HuH-7 (cell line): ENCODE measurements at regions not wholly inside any gene's neighbourhood (a gene's known extent, or its start where the extent isn't known, plus 50 kb on each side); places are given as distances from the start of the nearest gene placed in this dataset.

Experiments
- DNase-seq: peaks from one replicate; pipeline ENCODE4 v3.0.0; 2011; ENCODE audit warnings: low spot score

DNA sequence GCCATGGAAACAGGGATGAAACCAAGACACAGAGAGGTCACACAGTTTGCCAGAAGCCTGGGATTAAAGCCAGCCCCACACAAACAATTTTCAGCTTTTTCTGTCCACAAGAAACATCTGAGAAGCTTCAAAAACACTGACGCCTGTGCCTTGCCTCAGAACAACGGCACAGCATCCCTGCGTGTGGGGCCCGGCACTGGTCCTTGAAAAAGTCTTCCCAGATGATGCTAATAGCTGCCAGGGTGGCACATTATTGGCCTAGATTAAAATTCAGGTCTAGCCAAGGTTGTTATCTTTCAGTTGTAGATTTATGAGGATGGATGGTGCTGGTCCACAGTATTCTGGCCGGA, 321.4 kb downstream of the HAPSTR1 start:
- DNase-seq = no peak

DNA sequence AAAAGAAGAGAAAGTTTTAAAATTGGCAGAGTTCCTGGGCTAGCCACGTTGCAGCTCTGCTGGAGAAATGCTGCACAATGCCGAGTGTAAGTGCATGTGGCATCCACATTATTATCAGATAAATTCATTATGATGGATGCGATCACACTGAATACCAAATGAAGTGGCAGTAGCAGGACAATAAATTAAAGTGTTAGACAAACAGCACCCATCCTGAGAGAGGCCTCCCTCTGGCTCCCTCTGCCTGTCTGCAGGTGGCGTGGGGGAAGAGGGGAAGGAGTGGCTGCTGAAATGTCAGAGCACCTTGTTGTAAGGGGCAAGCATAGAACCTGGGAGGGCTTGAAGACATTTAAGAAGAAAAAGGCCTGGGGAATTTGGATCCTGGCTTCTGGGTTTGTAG, 324.1 kb downstream of the HAPSTR1 start:
- DNase-seq = no peak

DNA sequence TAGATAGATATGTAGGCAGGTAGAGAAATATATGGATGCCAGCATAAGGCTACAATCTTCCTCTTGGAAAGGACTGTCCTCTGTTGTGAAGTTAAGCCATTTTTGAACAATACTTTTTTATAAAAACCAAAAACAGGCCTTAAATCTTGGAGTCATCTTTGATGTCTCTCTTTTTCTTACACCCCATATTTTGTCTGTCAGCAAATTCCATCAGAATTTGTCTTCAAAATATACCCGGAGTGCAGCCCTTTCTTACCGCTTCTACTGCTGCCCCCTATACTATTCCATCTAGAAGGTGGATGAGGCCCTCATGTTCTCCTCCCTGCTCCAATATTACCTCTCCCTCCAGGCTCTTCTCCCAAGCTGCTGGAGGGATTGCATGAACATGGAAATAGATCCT, 326.5 kb downstream of the HAPSTR1 start:
- no peak for DNase-seq

DNA sequence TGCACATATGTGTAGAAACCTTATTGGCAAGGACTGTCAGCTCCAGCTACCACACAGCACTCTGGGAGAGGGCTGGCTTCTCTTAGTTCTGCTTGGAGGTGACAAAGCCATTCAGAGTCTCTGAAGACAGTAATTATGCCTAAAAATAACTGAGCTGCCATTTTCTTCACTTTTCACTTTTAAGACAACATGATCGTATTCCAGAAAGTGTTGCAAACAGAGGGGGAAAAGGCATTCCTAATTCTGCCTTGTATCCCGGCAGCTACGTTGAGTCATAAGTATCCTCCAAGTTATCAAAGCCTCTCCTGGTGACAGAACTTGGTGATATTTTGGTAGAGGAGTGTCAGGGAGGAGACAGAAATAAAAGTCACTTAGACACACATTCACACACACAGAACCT, 327.7 kb downstream of the HAPSTR1 start:
- DNase-seq = no peak

DNA sequence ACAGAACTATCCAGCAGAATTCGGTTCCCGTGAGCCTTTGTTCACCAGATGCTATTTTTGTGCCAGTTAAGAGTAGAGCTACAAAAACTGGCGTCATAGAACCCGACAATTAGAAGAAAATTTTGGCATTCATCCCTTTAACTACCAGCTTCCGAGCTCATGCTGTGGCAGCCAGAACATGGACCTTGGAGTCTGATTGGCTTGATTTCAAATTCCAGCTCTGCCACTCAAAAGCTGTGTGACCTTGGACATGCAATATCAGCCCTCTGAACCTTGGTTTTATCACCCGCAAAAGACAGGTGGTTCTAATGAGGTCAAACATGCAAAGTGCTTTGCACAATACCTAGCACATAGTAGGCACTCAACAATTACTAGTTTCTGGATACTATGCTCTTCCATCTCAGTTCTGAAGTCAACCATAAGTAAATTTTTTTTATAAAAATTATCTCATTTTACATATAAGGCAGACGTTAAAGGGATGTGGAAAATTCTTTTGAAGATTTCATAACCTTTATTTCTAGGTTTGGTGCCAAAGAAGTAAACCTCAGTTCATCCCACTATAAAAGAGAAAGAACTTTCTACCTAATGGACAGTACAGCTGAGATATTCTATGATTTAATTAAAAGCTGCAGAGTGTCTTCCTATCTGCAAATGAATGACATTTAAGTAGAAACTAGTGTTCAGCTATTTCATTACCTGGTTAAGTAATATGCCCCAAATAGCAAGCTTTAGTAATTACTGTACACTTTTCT, 331.5 kb downstream of the HAPSTR1 start:
- no peak for DNase-seq

DNA sequence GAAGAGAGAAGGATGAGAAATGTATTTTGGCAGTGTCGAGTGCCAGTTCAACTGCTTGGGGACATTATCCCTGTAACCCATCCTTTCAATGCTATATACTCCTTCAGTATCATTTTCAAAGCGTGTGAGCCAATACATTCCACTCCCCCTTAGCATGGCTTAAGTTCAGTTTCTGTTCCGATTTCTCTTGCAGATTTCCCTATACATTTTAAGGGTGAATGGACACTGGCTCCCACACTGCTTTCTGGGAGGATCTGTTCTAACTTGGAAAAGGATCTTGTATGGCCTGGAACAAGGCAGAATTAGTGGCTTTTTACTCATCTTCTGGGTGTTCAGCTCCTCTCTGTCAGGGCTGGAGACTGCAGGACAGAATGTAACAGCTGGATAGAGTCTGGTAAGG, 333.8 kb downstream of the HAPSTR1 start:
- DNase-seq = no peak

DNA sequence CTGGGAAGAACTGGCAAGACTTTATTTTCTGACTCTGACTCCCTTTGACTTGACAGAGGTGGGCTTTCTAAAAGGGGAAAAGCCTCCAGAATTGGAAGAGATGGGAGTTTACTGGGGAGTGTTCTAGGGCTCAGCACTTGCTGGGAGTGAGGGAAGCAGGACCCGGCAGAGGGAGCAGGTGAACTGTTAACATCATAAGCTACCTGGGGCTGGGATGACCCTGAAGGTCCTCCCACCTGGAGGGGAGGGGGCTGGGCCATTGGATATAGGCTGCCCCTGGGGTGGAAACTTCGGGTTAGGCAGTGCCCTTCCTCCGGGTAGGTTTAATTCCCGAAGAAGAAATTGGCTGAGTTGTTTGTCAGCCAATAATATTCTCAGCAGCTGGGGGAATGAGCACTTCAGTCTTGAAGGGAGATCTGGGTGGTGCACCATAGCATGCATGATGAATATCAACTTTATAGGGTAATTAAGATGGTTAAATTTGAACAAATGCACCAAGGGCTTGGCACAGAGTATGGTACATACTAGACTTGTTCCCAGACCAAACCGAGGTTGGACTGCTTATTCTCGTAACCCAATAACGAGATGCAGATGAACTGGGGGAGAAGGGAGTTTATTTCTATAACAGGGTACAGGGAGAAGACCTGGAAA, 337.0 kb downstream of the HAPSTR1 start:
- no peak for DNase-seq

DNA sequence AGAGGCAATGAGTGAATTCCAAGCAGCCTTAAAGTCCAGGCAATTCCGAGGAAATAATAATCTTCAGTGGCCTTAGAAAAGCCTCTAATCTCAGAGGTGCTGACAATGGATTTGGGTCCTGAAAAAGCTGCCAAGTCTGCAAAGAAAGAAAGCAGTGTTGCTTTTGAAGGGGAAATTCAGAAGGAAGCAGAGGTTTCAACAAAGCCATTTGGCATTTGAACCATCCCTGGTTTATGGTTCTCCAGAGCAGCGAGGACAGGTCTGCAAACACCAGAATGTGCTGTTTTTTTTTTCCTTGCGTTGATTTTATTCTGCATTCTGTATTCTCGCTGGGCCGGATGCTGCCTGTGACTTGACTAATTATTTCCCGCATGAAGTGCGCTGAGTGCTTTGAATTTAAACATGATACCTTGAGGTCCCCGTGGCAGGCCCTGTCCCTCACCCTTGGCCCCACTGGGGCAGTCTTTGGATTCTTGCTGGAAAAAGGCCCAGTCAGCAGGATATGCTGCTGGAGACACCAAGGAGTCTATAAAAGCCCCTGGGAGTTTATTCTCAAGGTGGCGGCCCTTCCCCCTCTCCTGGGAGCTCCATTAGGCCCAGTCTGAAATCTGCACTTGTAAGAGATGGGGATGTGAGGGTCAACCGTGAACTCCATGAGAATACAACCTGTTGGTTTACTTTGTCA, 338.3 kb downstream of the HAPSTR1 start:
- DNase-seq = no peak

DNA sequence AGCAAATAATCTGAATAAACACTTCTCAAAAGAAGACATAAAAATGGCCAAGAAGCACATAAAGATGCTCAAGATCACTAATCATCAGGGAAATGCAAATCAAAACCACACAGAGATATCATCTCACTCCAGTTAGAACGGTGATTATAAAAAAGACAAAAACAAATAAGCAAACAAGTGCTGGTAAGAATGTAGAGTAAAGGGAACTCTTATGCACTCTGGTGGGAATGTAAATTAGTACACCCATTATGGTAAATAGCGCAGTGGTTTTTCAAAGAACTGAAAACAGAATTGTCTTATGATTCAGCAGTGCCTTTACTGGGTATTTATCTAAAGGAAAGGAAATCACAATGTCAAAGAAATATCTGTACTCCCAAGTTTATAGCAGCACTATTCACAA, 343.2 kb downstream of the HAPSTR1 start:
- no peak for DNase-seq

DNA sequence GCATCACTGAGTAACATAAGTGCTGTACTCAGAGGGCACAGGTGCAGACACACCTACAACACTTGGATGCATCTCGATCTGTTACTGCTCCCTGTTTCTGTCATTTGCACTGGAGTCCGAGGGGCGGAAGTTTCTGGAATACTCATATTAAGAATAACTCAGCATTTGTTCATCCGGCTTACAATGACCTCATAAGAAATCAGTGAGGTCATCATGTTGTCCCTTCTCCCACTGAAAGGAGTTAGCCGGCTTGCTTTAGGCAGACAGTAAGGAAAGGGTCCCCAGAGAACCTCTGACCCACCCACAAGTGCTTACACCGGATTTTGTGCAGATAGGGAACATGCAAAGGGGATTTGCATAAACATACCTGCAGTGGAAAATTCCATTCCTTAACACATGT, 344.7 kb downstream of the HAPSTR1 start:
- DNase-seq = no peak

DNA sequence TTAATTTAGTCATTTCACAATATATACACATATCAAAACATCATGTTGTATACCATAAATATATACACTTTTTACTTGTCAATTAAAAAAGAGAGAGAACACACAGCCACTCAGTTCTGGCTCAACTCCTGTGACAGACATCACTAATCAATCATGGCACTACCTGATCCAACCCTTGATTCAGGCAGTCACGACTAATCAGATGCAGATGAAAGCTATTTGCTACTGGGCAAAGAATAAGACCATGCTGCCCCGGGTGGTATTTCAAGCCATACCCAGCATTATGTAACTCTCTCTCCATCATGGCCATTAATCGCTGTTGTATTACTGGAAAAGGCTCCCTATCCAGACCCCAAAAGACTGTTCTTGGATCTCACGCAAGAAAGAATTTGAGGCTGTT, 345.7 kb downstream of the HAPSTR1 start:
- DNase-seq = no peak

DNA sequence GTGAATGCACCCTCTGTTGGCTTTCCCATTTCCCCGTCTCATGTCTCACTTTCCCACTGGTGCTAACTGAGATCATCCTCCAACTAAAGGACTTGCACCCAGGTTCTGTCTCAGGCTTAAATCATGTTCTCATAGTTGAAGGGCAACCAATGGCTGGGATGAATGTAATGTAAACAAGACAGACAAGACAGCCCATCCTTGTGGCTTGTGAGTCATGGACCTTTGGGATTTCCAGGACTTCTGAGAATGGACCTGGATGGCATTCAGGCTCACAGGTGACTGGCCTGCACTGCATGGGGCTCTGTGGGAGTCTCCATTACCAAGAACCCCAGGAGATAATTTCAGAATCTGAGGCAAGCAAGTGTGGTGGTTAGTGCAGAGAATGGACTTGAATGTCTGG, 347.5 kb downstream of the HAPSTR1 start:
- DNase-seq = no peak

DNA sequence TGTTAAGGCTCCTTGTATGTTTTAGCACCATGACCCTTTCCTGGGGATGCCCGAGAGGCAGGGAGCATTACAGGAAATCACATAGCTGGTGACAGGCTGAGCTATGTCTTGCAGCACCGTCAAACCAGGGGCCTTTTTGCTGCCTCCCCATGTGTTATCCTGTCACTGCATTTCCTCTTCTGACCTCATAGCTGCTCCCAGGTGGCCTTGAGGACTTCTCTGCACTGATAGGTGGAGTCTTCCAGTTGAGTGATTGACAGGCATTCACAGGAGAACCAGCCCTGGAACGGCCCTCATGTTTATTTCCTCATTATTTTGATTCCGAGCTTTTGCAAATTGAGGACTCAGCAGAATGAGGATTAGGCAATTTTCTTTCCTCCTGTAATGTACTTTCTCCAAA, 349.6 kb downstream of the HAPSTR1 start:
- no peak for DNase-seq

DNA sequence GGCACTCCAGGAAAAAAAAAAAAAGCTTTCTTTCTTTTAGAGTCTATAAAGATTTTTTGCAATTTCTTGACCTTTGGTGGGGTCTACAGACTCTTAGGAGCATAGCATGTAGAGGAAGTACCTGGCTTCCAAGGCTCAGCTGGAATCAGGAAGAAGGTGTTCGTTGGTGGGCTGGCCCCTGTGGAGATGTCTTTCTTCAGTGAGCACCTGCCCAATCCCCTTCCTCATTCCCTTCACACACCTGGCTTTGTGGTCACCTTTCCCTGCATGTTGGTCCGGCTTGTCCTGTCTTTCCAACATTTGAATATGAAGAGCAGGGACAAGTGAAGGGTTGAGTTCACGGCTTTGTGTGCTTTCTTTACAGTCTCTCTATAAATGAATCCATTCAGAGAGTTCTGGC, 352.4 kb downstream of the HAPSTR1 start:
- DNase-seq = no peak

DNA sequence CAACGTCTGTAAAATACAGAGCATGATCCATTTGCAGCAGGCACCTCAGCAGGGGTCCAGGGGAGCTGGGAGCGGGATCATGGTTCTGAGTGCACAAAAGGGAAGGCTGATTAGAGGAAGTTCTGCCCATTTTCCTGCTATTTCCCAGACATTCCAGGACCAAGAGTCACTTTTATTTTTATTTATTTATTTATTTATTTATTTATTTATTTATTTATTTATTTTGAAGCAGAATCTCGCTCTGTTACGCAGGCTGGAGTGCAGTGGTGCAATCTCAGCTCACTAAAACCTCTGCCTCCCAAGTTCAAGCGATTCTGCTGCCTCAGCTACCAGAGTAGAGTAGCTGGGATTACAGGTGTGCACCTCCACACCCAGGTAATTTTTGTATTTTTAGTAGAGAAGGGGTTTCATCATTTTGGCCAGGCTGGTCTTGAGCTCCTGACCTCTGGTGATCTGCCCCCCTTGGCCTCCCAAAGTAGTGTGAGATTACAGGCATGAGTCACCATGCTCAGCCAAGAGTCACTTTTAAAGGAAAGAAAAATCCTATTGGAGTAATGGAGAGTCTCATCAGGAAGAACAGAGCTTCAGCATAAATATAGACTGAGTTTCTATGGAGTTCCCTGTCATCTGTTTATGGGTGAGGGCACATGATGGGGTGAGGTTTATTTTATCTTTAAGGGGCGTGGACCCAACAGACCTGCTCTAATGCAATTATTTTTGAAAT, 355.2 kb downstream of the HAPSTR1 start:
- no peak for DNase-seq

DNA sequence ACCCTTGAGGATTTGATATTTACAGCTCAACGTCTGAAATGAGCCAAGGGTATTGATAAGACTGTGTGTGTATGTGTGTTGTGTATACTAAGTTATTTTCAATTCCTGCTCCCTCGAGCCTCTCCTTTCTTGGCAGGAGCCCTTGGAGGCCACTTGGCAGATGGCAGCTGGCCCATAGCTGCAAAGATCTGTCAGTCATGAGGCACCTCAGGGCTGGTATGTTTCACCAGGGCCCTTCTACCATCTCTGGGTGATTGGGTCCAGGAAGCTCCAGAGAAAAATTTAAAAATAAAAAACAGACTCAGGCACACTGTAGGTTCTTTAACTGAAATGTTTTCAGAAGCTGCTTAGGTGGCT, 355.7 kb downstream of the HAPSTR1 start:
- DNase-seq = no peak

DNA sequence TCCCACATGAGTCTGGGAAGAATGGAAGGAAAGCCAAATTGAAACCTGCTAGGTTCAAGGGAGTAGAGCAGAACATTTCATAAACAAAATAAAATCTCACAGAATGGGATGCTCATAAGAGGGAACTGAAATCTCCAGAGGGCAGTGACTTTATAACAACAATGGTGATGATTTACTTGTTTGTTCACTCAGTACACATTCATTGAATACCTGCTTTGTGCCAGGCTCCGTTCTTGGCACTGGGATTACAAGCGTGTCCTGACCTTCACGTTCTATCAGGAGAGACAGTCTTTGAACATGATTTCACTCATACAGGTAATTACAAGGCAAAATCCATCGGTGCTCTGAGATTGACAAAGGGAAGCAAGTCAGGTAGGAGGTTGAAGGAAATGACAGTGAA, 356.3 kb downstream of the HAPSTR1 start:
- no peak for DNase-seq

DNA sequence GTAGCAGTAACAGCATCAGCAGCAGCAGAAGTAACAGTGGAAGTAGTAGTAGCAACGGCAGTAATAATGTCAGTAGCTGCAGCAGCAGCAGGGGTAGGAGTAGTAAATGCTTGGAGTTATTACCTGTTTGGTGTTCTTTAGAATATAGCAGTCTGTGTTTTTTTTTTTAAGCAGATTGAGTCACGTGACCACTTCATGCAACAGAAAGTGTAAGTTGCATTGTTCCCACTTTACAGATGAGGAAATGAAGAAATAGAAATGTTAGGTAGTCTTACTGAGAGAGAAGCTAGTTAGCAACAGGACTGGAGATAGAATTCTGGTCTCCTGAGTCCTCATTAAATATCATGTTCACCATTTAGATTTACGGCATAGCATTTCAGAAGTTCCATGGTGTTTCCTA, 358.2 kb downstream of the HAPSTR1 start:
- DNase-seq = no peak

DNA sequence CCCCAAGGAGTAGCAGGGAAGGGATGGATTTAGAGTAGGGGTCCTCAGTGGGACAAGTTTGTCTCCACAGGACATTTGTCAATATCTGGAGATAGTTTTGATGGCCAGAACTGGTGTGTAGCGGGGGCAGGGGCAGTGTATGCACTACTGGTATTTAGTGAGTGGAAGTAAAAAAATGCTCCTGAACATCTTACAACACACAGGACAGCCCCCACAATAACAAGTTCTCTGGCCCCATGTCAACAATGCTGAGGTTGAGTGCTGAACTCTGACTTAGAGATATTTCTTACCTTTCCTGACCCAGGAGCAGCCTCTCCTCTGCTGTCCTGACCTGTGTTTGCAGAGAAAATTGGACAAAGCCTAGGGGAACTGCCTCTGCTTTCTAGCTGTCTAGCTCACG, 365.8 kb downstream of the HAPSTR1 start:
- DNase-seq = no peak

DNA sequence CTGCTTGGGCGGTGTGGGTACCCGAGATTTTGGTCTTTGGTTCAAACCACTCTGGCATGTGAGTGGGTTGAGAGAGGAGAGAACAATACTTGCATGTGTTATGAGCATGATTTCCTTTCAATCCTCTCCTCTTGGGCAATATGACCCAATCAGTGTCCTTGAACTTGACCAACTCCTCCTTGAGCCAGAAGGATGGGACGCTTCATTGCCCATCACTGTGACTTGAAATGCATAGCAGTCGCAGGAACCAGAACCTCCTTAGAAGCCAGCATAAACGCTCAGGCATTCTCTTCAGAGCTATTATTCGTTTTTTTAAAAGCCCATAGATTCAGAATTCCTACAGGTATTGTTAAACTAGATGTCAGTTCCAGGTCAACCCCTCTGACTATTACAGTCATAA, 367.4 kb downstream of the HAPSTR1 start:
- DNase-seq = no peak

DNA sequence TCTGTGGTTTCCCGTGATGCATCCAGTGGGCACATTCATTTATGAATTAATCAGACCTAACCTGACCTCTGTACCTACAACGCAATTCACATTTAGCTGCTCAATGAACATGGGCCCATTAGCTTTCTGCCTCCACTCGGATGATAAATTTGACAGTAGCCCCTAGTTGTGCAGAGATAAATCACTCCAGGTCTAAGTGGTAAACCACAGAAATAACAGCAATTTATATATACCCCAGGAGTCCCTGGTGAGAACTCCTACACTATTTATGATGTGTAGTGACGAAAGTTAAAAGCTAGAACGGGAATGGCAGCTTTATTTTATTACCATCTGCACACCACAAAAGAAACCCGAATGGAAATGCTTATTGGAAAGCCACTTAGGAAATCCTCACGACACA, 371.5 kb downstream of the HAPSTR1 start:
- no peak for DNase-seq

DNA sequence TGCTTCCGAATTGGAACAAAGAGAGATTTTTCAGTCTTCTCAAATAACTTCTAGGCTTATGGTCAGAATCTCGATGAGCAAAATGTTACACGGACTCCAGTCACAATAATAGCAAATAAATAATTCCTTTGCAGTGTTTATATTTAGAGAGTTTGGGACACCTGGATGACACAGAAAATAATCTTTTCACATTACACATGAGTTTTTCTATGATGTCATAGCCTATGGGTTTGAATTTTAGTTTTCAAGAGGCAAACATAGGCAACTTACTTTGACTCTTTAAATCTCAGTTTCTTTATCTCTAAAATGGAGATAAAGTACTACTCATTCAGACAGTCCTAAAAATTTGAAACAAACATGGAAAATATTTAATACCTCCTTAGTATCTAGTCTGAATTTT, 372.0 kb downstream of the HAPSTR1 start:
- DNase-seq = no peak

DNA sequence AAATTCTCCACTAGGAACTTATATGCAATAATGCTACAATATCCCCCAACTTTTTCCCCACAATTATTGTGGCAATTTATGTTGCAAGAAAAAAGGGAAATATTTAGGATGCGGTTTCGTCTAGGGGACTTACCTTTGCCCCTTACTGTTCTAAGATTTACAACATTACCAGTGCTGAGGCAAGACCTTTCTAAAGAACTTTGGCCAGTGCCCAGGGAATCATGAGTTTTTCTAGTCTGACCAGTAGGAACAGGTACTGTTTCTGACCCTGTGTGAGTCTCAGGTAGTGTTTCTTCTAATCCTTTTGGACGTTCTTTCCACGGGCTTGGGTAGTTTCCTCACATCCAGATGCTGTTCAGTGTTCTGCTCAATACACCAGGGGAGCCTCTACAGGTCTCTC, 373.7 kb downstream of the HAPSTR1 start:
- DNase-seq = no peak
